Activated T-cell treated with anti-CD3 and anti-CD28 coated beads for 24 hours (primary cell): ENCODE measurements at regions not wholly inside any gene's neighbourhood (a gene's known extent, or its start where the extent isn't known, plus 50 kb on each side); places are given as distances from the start of the nearest gene placed in this dataset.
"Not testable (repeated sequence)": the region's sequence is repeated elsewhere in the genome, so short reads cannot be mapped to it uniquely, and the experiment has no call there.

Source experiments
- DNase-seq: peaks from one replicate; pipeline ENCODE4 v3.0.0-alpha.2; 2020; ENCODE audit warnings: low read depth

DNA sequence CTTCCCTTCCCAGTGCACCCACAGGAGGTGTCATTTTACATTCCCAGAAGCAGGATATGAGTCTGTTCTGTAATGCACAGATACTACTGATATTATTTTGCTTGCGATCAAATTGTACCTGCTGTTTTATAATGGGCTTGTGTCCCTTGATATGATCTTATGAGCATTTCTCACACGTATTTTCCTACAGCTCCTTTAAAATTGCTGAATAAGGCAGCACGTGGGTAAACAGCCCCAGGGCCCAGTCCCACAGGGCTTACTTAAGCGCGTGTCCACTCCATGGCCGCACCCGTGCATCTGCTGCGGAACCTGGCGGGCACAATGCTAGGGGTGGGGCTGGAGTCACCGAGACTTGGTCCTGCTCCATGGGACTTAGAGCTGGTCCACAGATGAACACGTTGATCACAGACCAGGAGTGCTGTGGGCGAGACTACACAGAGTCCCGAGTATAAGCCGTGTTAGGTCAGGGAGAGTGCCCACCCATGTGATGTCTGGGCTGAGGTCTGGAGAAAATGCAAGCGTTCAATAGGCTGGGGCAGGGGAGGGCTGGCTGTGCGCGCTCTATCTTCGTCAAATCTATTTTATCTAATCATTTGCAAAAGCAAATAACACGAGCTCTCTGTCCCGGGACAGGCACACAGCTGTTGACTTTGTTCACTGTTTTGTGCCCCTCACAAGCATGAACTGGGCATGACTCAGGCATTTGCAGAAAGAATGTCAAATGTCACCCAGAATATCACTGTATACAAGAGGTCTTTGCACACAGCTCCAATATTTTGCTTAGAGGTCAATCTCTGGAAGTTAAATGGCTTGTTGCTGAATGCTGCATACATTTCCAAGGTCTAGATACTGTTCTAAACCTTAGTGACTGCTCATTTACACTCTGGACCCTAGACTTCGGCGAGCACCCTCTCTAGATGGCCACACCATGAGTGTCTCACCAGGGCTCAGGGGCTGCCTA, 119.3 kb downstream of the CRYAA start:
- DNase-seq, result no peak

- no peak for DNase-seq
Observed at GRCh38 chr21:43287111-43287760, 118.4 kb downstream of the CRYAA start.

DNA sequence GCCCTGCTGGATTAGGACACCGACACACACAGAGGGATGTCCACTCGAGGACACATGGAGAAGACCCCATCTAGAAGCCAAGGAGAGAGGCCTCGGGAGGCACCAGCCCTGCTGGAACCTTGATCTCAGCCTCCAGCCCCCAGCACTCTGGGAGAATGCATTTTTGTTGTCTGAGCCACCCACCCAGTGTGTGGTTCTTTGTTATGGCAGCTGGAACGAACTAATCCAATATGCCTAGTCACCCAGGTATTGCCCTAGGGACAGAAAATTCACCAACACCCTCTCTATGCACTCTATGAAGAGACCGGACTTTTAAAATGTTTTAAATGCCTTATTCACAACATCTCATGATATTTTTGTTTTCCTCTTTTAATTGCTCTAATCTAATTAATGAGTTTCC, 117.4 kb downstream of the CRYAA start:
- no peak for DNase-seq

DNA sequence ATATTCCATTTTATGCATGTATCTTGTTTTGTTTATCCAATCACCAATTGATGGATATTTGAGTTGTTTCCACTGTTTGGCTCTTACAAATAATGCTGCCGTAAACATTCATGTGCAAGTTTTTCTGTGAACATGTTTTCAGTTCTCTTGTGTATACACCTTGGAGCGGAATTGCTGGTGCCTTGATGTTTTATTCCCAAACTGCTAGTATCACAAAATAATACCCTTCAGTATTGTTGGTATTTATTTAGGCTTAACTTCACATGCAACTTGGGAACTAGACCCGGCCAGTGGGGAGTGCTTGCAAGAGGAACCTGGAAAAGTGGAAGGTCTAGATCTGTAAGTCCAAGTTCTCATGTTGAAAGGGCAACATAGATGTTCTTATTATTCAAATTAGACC, 115.9 kb downstream of the CRYAA start:
- DNase-seq, result no peak

GRCh38 chr21:43284238-43284637, 115.4 kb downstream of the CRYAA start:
- DNase-seq, result no peak

DNA sequence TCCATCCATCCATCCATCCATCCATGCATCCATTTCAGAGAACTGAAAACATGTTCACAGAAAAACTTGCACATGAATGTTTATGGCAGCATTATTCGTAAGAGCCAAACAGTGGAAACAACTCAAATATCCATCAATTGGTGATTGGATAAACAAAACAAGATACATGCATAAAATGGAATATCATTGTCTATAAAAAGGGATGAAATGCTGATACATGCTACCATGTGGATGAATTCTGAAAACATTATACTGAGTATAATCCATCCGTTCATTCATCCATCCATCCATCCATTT, 115.1 kb downstream of the CRYAA start:
- not testable (repeated sequence) for DNase-seq

DNA sequence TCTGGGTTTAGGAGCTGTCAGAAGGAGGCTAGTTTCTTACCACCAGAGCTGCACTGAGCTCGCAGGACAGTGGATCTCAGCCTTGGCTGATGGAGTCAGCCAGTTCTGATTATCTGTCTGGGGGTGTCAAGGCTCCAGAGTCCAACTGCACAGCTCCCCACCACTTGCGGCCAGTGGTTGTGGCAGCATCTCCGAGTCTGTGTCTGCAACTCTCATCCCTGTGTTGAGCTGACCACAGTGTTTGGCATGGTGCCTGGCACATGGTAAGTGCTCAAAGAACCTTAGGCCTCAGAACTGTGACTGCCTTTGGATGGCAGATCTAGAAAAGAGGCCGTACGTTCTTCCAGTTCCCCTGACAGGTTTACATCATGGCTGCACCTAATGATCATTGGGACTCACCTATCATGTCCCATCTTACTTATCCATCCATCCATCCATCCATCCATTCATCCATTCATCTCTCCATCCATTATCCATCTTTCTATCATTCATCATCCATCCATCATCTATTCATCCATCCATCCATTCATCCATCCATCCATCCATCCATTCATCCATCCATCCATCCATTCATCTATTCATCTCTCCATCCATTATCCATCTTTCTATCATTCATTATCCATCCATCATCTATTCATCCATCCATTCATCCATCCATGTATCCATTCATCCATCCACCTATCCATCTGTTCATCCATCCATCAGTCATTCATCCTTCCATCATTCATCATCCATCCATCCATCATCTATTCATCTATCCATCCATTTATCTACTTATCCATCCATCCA, 114.5 kb downstream of the CRYAA start:
- no peak for DNase-seq

DNA sequence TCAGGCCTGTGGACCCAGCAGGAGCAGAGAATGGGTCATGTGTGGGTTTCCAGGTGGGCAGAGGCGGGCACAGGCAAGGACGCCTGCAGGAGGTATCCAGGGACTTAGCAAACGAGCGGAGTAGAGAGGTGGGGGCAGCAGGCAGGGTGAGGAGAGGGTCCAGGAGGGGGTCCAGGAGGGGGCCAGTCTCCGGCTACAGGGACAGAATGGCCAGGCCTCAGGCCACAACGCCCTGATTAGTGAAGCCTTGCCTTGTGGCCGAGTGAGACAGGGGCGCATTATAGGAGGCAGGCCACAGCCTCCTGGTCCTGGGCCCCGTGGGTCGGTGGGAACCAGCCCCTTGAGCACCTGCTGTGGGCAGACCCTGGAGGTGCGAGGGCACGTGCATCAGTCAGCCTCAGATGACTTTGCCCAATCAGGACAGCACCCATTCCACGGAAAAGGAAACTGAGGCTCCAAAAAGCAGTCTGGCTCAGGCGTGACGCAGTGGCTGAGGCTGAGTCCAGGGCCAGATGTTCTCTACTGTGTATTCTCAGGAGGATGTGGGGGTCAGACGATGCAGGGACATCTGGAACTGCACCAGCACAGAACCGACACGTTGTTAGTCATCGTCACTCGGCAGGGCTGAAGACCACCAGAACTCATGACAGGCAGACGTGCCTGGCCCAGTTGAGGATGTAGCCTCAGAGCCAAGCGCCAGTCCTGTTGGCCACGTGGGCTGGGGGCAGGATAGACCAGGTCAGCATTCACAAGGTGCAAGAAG, 113.7 kb downstream of the CRYAA start:
- DNase-seq, result no peak

DNA sequence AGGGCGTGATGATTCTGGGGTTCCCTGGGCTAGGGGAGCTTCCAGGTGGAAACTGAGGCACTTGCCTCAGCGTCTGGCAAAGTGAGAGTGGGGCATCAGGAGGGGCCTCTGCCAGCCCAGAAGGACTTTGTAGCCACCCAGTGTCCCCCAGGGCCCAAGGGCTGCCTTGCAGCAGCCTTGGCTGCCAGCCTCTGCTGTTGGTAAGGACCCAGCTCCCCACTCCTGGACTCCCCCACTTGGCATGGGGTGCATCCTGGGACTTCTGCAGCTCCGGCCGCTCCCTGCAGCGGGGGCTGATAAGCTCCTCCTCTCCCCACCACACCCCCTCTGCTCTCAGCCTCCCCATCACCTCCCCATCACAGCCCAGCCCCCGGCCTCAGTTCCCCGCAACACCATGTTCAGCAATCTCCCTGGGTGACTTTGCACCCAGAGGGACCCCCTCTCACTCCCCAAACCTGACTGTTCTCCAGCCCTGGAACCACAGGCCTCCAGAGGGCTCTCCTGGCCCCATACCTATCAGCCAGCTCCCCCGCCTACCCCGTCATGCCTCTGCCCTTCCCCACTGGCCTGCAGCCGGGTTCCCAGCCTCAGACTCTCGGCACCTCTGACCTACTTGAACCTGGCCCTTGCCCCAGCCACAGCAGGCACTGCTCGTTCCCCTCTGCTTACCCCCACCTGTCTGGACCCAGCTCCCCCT, 113.0 kb downstream of the CRYAA start:
- DNase-seq, result no peak

DNA sequence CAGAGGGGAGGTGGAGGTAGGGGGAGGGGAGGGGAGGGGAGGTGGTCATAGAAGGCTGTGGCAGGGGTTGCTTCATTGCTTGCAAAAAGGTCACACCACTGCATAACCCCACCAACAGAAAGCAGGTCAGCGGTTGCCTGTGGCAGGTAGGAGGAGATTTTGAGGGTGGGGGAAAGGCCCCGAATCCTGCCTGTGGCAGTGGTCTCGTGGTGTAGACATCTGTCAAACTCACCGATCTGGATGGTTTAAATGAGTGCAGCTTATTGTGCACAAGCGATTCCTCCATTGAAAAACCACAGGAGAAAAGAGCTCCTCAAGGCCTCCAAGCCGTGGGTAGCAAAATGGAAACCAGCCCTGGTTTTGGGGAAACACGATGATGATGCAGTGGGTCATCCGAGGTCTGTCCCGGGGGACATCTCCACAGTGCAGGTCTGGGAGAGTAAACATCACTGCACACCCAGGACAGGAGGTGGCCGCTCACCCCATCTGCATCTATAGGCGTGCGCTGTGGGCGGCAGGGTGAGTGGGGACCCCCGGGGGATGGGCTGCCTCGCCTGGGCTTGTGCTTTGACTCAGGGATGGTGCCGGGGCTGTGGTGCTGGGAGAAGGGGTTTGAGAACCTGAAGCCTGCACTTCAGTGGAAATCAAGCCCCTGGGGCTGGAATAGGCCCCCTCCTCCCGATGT, 112.3 kb downstream of the CRYAA start:
- DNase-seq, result no peak

- no peak for DNase-seq
Observed at GRCh38 chr21:43279578-43279894, 110.7 kb downstream of the CRYAA start.

DNA sequence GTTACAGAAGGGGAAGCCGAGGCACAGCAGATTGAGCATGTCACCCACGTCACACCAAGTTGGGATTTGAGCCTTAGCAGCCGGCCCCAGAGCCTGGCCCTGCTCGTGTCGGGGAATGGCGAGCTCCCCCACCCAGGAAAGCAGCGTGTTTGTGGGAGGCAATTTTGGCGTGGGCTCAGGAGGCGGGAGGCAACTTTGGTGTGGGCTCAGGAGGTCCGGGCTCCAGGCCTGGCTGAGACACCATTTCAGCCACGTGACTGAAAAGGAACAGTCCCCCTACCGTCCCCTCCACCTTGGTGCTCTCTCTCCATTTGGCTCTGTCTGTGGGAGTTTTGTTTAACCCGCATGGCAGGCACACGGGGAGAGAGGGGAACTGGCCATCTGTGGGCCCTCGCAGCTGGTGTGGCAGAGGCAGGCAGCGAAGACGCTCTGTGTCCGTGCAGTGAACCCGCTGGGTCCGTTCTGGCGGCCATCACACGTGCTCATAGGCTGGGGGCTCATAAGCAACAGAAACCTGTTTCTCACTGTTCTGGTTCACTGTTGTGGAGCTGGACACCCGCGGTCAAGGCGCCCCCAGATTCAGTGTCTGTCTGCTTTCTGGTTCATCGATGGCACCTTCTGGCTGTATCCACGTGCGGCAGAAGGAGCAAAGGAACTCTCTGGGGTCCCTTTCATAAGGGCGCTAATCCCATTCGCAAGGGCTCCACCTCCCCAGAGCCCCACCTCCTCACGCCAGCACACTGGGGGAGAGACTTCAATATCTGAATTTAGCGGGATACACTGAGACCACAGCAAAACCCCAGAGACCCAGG, 110.2 kb downstream of the CRYAA start:
- DNase-seq, result no peak

DNA sequence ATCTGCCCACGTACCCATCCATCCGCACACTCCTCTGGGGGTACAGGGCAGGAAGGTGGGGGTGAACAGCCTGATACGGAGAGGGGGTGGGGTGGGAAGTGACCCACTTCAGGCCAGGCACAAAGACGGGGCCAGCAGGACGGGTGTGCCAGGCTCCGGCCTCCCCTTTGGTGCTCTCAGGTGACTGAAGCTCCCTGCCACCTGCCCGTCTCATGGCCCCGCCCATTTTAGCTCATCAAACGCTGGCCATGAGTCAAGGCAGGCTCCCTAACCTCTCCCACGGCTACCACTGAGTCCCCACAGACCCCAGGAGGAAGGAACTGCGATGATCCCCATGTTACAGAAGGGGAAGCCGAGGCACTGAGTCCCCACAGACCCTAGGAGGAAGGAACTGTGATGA, 109.6 kb downstream of the CRYAA start:
- no peak for DNase-seq

DNA sequence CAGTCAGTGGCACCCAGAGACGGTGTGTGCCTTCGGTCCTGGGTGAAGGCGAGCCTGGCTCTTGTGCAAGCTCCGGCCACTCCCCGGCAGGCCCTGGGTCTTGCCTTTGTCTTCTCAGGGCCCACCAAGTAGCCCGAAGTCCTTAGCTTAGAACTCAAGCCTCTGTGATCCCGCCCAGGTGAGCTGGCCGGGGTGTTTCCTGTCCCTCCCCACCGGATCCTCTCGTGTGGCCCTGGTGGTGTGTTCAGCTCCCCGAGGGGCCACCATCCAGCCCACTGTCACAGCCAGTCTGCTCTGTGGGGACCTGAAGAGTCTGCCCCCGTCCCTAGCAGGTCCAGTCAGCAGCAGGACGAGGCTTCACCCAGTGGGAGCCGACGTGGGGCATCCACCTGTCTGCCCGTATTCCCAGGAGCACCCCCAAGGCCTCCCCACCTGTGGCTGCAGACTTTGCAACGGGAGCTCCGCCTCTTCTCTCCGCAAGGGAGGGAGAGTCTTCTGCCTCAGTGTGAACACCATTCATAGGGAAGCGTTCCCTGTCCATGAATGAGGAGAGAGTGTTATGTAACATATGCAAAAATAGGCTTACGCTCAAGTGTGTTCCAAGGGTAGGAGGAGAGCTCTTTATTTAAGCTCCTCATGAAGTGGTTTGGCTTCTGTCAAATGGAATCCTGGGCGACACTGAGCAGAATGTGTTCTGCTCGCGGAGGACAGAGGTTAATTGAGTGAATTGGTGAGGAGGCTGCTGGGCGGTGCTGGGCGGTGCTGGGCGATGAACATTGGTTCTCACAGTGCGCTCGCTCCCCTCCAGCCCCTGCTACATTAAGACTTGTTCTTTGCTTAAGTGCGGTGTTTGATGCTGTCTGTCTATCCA, 108.9 kb downstream of the CRYAA start:
- no peak for DNase-seq

DNA sequence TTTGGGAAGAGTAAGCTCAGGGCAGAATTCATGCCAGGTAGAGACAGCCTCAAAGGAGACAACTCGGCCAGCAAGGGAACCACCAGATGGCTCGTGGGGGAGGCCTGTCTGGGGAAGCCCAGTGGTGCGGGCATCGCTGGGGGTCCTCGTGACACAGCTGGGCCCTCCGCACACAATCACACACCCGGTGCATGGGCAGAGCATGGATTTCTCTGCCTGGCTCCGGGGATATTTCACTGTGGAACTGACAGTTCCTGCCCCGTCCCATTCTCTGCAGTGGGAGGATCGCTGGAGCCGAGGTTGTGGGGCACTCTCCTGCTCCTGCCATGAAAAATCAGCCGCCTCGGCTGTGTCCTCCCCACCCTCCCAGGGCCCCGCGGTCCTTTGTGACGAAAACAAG, 108.0 kb downstream of the CRYAA start:
- DNase-seq, result no peak

- DNase-seq, result no peak
Observed at GRCh38 chr21:43275421-43276211, 106.8 kb downstream of the CRYAA start.

DNA sequence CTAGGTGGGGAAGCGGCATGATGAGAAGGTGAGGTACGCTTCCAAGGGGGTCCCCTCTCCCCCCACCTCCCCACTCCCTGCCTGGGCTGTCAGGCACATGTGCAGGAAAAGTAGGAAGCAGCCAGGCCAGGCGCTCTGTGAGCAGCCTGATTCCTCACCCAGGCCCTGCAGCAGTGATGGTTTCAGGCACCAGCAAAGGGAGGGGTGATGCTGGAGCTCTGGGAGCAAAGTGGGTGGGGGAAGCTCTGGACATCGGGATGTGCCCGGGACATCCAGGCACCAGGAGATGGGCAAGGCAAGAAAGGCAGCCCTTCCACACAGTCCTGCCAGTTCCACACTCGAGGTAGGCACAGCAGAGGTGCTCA, 106.1 kb downstream of the CRYAA start:
- DNase-seq, result no peak
